ENCODE measurements at regions not wholly inside any gene's neighbourhood (a gene's known extent, or its start where the extent isn't known, plus 50 kb on each side); places are given as distances from the start of the nearest gene placed in this dataset.

- DNase-seq (ENCODE audit: low spot score) = no peak
- ChIA-PET CTCF (no interaction called here), POLR2A (ENCODE audit: low non-redundant PET) (no interaction called here)
- H3K27ac ChIP-seq = no peak overlapping the region
- TF ChIP-seq, protein P1, sequence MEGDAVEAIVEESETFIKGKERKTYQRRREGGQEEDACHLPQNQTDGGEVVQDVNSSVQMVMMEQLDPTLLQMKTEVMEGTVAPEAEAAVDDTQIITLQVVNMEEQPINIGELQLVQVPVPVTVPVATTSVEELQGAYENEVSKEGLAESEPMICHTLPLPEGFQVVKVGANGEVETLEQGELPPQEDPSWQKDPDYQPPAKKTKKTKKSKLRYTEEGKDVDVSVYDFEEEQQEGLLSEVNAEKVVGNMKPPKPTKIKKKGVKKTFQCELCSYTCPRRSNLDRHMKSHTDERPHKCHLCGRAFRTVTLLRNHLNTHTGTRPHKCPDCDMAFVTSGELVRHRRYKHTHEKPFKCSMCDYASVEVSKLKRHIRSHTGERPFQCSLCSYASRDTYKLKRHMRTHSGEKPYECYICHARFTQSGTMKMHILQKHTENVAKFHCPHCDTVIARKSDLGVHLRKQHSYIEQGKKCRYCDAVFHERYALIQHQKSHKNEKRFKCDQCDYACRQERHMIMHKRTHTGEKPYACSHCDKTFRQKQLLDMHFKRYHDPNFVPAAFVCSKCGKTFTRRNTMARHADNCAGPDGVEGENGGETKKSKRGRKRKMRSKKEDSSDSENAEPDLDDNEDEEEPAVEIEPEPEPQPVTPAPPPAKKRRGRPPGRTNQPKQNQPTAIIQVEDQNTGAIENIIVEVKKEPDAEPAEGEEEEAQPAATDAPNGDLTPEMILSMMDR (conservative IDR thresholded peaks at IDR 0.05; ENCODE audit: low read depth) = no peak
Observed at GRCh38 chr10:64219271-64220025, 698.2 kb downstream of the REEP3 start.

- no peak for DNase-seq (ENCODE audit: low spot score)
- ChIA-PET POLR2A (ENCODE audit: low non-redundant PET) (no interaction called here), CTCF (no interaction called here)
- TF ChIP-seq, protein P1 (conservative IDR thresholded peaks at IDR 0.05; ENCODE audit: low read depth) = no peak
- no peak overlapping the region for H3K27ac ChIP-seq
Observed at GRCh38 chr10:64234489-64234888, 713.3 kb downstream of the REEP3 start.

- TF ChIP-seq, protein P1 (conservative IDR thresholded peaks at IDR 0.05; ENCODE audit: low read depth) = no peak
- H3K27ac ChIP-seq = no peak overlapping the region
- no peak for DNase-seq (ENCODE audit: low spot score)
- ChIA-PET CTCF (interaction anchor here (0.6 kb wide), 1 partner anchor 332 kb away, joined by 3 read pairs; no protein-coding TSS in a partner anchor), POLR2A (ENCODE audit: low non-redundant PET) (no interaction called here)
Observed at GRCh38 chr10:64257704-64258103, 736.5 kb downstream of the REEP3 start.

- DNase-seq (ENCODE audit: low spot score) = no peak
- CTCF ChIA-PET = no interaction called here
- POLR2A ChIA-PET (ENCODE audit: low non-redundant PET) = no interaction called here
- H3K27ac ChIP-seq = no peak overlapping the region
- TF ChIP-seq, protein P1 (conservative IDR thresholded peaks at IDR 0.05; ENCODE audit: low read depth) = no peak
Observed at GRCh38 chr10:64261092-64261491, 739.9 kb downstream of the REEP3 start.

DNA sequence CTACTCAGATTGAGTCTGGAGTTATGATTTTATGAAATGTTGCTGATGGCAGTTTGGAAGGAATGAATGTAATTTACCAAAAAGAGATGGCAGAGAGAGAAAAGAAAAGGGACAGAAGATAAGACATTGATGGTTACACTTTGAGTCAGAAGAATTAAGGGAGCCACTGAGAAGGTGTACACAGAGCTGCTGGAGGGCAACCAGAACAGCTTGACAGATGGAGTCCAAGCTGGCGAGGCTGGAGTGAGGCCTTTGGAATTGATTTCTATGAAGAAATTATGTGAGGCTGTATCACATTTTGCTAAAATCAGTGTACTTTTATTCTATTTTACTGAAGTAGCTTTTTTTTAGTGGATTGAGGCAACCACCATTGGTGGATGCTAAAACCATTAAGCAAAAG, 740.5 kb downstream of the REEP3 start:
- no peak overlapping the region for H3K27ac ChIP-seq
- TF ChIP-seq, protein P1 (conservative IDR thresholded peaks at IDR 0.05; ENCODE audit: low read depth) = no peak
- no peak for DNase-seq (ENCODE audit: low spot score)
- ChIA-PET CTCF (no interaction called here), POLR2A (ENCODE audit: low non-redundant PET) (no interaction called here)

DNA sequence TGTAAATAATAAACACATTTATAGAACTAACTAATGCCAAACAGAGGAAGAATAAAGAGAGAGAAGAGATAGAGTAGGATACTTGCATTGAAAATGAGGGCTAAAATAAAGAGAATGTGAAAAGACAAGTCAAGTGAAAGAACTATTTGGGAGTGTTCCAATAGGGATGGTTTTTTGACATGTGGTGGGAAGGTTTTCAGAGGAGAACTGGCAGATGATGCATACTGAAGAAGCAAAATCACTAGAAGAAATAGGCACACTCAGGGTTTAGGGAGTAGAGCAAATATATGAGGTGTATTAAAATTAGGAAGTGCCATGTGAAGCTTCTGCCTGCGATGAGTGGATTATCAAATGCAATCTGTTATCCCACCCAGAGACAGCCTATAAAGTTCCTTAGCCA, 744.8 kb downstream of the REEP3 start:
- DNase-seq (ENCODE audit: low spot score) = no peak
- TF ChIP-seq, protein P1 (conservative IDR thresholded peaks at IDR 0.05; ENCODE audit: low read depth) = no peak
- ChIA-PET POLR2A (ENCODE audit: low non-redundant PET) (interaction anchor here (0.6 kb wide), 1 partner anchor 9 kb away, joined by 3 read pairs; no protein-coding TSS in a partner anchor), CTCF (no interaction called here)
- H3K27ac ChIP-seq = no peak overlapping the region

All from RWPE1 (cell line).